ENCODE measurements at regions not wholly inside any gene's neighbourhood (a gene's known extent, or its start where the extent isn't known, plus 50 kb on each side); places are given as distances from the start of the nearest gene placed in this dataset.

DNA sequence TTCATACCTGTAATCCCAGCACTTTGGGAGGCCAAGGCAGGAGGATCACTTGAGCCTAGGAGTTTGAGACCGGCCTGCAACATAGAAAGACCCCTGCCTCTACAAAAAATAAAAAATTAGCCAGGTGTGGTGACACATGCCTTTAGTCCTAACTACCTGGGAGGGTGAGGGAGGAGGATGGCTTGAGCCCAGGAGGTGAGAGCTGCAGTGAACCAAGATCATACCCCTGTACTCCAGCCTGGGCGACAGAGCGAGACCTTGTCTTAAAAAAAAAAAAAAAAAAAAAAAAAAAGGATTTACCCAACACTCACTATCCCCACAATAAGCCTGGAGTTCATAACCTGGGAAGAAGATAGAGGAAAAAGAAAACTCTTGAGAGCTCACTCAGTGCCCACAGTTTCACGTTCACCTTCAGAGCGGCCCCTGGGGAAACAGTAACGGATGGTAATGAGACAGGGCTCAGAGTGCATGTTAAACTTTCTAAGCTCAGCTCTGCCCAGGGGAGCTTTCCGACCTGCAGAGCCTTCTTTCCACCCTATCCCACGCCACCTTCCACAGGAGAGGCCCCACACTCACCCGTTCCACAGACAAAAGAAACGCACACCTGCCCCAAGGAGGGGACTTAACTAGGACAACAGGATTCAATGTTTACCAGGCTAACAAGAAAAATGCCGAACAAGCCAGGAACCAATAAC is 259.8 kb upstream of the KLF14 start:
- Histone ChIP-seq H3K27ac (ENCODE audit: low read length) (peak overlapping the region; percentile 30), H3K27me3 (replicated peaks in 1 of 2; ENCODE audit: control insufficient read depth in 2 of 2, extremely low read depth in 1 of 2, insufficient read depth in 2 of 2, low read length in 1 of 2) (no peaks in the 10 kb centered on the region), H3K4me3 (ENCODE audit: control insufficient read depth in 1 of 2, extremely low read depth in 1 of 2, low read length in 1 of 2) (no peak overlapping the region), H3K4me1 (ENCODE audit: control insufficient read depth in 1 of 2, extremely low read depth in 1 of 2, insufficient read depth in 2 of 2, low read length in 2 of 2) (peaks cover 0 to 80% of the 10 kb centered on the region in 2 experiments), H3K36me3 (ENCODE audit: control insufficient read depth in 2 of 2, extremely low read depth in 1 of 2, insufficient read depth in 1 of 2, low read length in 1 of 2) (peaks cover 0 to 5% of the 10 kb centered on the region in 2 donors), H3K9me3 (no peaks in the 10 kb centered on the region)
- DNase-seq (no peak), ATAC-seq (replicated peaks in 1 of 4) (no peak)
- CTCF ChIA-PET, result interaction anchor here in 1 of 2 donors (0.6 to 3.7 kb wide), 5 partner anchors 11 to 124 kb away, joined by 3 to 28 read pairs (median 4); no protein-coding TSS in a partner anchor
- peaks cover 24% of the 10 kb centered on the region for H3K36me3 Mint-ChIP-seq
- POLR2A ChIA-PET, result interaction anchor here in 1 of 2 donors (0.6 kb wide), 1 partner anchor 46 kb away, joined by 10 read pairs; no protein-coding TSS in a partner anchor
- no peaks in the 10 kb centered on the region for H3K27me3 Mint-ChIP-seq
- WGBS (ENCODE audit: insufficient coverage), result 74% methylated on average over 5 of the region's 11 CpGs
- H3K27ac Mint-ChIP-seq, result peak overlapping the region; percentile 89 to 92
- H3K9me3 Mint-ChIP-seq, result no peaks in the 10 kb centered on the region
- H3K4me1 Mint-ChIP-seq, result peaks cover 83 to 95% (median 89%) of the 10 kb centered on the region in 3 donors
- peak overlapping the region; percentile 29 to 62 (median 50) for H3K4me3 Mint-ChIP-seq

DNA sequence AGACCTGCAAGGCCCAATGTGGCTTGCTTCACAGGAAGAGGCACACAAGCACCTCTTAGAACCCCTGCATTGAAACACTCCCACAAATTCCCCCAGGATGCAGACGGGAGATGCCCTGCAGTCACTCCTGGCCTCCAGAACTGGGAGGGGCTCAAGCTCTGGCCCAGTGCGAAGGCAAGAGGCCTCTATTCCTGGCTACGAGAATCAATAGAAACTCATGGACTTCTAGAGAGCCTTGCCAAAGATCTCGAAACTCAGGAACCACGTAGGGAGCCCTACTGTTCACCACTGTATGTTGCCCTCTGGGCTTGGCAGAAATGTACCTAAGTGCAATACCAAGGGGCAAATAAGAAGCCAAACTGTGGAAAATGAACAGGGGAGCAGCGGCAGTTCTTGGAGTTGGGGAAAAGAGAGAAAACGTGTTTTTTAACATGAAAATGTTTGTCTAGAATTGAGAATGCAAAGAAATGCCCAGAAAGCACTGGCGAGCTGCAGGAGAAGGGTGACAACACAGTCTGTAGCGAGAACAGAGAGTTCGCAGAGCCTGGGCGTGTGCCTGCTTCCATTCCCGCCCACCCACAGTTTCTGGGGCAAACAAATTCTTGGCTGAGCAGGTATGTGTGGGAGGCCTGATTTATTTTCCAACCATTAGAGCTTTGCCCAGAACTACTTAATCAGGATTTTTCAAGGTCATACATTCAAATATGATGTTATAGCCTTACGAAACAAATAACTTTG is 260.5 kb upstream of the KLF14 start:
- H3K4me3 ChIP-seq (ENCODE audit: control insufficient read depth in 1 of 2, extremely low read depth in 1 of 2, low read length in 1 of 2), result no peak overlapping the region
- Mint-ChIP-seq H3K27me3 (no peaks in the 10 kb centered on the region), H3K4me3 (peak overlapping the region; percentile 29 to 62 (median 50)), H3K4me1 (peaks cover 83 to 95% (median 89%) of the 10 kb centered on the region in 3 donors), H3K9me3 (no peaks in the 10 kb centered on the region), H3K27ac (peak overlapping the region; percentile 89 to 92), H3K36me3 (peaks cover 27% of the 10 kb centered on the region)
- CTCF ChIA-PET, result interaction anchor here (0.7 to 3.7 kb wide), 12 partner anchors 9 to 46 kb away, joined by 3 to 28 read pairs (median 4); no protein-coding TSS in a partner anchor
- H3K36me3 ChIP-seq (ENCODE audit: control insufficient read depth in 2 of 2, extremely low read depth in 1 of 2, insufficient read depth in 1 of 2, low read length in 1 of 2), result peaks cover 0 to 5% of the 10 kb centered on the region in 2 donors
- H3K9me3 ChIP-seq, result no peaks in the 10 kb centered on the region
- DNase-seq (no peak), ATAC-seq (replicated peaks in 1 of 4) (no peak)
- 71% methylated on average over 10 of the region's 13 CpGs for WGBS (ENCODE audit: insufficient coverage)
- peak overlapping the region; percentile 30 for H3K27ac ChIP-seq (ENCODE audit: low read length)
- peaks cover 0 to 79% of the 10 kb centered on the region in 2 experiments for H3K4me1 ChIP-seq (ENCODE audit: control insufficient read depth in 1 of 2, extremely low read depth in 1 of 2, insufficient read depth in 2 of 2, low read length in 2 of 2)
- H3K27me3 ChIP-seq (replicated peaks in 1 of 2; ENCODE audit: control insufficient read depth in 2 of 2, extremely low read depth in 1 of 2, insufficient read depth in 2 of 2, low read length in 1 of 2), result no peaks in the 10 kb centered on the region
- POLR2A ChIA-PET, result interaction anchor here (0.6 to 1.0 kb wide), 4 partner anchors 36 to 82 kb away, joined by 3 to 10 read pairs (median 4); no protein-coding TSS in a partner anchor

DNA sequence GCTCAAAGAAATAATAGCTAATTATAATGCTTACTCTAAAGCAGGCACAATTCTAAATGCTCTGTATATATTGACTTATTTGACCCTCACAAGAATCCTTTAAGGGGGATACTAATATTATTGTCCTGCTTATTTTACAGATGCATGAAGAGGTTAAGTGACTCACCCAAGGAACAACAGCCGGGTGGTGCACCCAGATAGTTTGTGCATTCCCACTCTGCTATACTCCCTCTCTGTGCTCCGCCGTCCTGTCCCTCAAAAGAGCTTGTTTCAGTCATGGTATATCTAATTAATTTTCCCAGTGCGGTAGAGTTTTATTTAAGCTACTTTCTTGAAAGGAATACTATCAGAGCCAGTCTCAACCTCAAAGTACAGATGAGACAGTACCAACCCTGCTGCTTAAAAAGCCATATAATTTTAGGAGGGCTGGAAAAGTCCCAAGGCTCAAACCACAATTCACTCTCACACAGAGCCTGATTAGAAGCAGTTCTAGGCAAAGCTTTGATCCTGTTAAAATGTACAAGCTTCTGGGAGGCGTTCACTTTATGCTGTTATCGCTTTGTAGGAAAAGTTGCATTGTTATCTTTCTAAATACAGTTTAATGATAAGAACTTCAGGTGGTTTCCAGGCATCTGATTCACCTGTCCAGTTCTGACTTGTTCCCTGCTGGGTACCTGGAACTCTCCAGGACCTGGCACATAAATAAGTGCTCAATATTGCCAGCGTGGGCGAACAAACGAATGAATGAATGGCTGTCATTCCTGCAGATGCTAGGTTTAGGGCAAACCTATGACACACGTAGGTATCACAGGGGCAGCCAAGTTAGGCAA is 261.5 kb upstream of the KLF14 start:
- Mint-ChIP-seq H3K27me3 (no peaks in the 10 kb centered on the region), H3K36me3 (peaks cover 35% of the 10 kb centered on the region), H3K27ac (peak overlapping the region; percentile 89 to 92), H3K9me3 (no peaks in the 10 kb centered on the region), H3K4me1 (peaks cover 83 to 95% (median 89%) of the 10 kb centered on the region in 3 donors), H3K4me3 (peak overlapping the region; percentile 29 to 50 (median 31))
- Histone ChIP-seq H3K4me1 (ENCODE audit: control insufficient read depth in 1 of 2, extremely low read depth in 1 of 2, insufficient read depth in 2 of 2, low read length in 2 of 2) (peaks cover 0 to 71% of the 10 kb centered on the region in 2 experiments), H3K9me3 (no peaks in the 10 kb centered on the region), H3K4me3 (ENCODE audit: control insufficient read depth in 1 of 2, extremely low read depth in 1 of 2, low read length in 1 of 2) (no peak overlapping the region), H3K36me3 (ENCODE audit: control insufficient read depth in 2 of 2, extremely low read depth in 1 of 2, insufficient read depth in 1 of 2, low read length in 1 of 2) (peaks cover 0 to 9% of the 10 kb centered on the region in 2 donors), H3K27ac (ENCODE audit: low read length) (peak overlapping the region; percentile 30), H3K27me3 (replicated peaks in 1 of 2; ENCODE audit: control insufficient read depth in 2 of 2, extremely low read depth in 1 of 2, insufficient read depth in 2 of 2, low read length in 1 of 2) (no peaks in the 10 kb centered on the region)
- ATAC-seq (replicated peaks in 1 of 4) (no peak), DNase-seq (no peak)
- POLR2A ChIA-PET, result interaction anchor here (0.5 to 1.0 kb wide), 6 partner anchors 35 to 459 kb away, joined by 3 to 6 read pairs (median 3); no protein-coding TSS in a partner anchor
- CTCF ChIA-PET, result interaction anchor here (0.8 to 3.7 kb wide), 9 partner anchors 8 to 46 kb away, joined by 3 to 28 read pairs (median 4); no protein-coding TSS in a partner anchor
- WGBS (ENCODE audit: insufficient coverage), result 81% methylated on average over 4 of the region's 10 CpGs

DNA sequence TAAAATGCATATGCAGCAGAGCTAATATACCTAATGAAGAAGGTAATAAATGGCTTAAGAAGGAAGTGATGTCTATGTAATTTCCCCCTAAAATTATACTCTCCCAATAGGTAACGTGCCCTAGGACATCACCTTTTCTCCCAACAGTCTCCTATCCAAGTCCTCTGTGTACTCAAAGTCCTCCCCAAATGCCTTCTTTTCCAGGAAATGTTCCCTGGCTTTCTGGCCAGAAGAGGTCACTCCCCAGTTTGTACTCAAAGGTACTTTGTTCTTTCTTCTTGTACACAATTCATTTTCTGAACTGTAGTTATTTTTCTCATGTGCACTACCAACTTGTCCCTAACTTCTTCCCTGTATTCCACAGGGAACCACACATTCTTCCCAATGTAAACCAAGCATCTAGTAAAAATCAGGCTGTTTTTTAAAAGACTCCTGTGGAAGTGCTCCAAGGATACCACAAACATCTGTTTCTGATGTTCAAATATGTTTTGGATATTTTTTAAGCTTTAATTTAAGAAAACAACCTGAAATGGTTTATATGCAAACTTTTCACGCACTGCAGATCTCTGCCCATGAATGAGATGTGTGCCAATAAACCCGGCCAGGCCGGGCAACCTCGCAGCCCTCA is 262.3 kb upstream of the KLF14 start:
- ATAC-seq (replicated peaks in 1 of 4), result no peak
- no peaks in the 10 kb centered on the region for H3K27me3 ChIP-seq (replicated peaks in 1 of 2; ENCODE audit: control insufficient read depth in 2 of 2, extremely low read depth in 1 of 2, insufficient read depth in 2 of 2, low read length in 1 of 2)
- H3K27ac Mint-ChIP-seq, result peak overlapping the region; percentile 89 to 92
- peaks cover 0 to 67% of the 10 kb centered on the region in 2 experiments for H3K4me1 ChIP-seq (ENCODE audit: control insufficient read depth in 1 of 2, extremely low read depth in 1 of 2, insufficient read depth in 2 of 2, low read length in 2 of 2)
- 92% methylated on average over 4 of the region's 5 CpGs for WGBS (ENCODE audit: insufficient coverage)
- ChIA-PET POLR2A (interaction anchor here (0.6 to 0.8 kb wide), 5 partner anchors 14 to 66 kb away, joined by 3 to 7 read pairs (median 3); no protein-coding TSS in a partner anchor), CTCF (interaction anchor here (0.6 to 3.7 kb wide), 4 partner anchors 8 to 47 kb away, joined by 3 to 28 read pairs (median 4); no protein-coding TSS in a partner anchor)
- H3K36me3 ChIP-seq (ENCODE audit: control insufficient read depth in 2 of 2, extremely low read depth in 1 of 2, insufficient read depth in 1 of 2, low read length in 1 of 2), result peaks cover 0 to 12% of the 10 kb centered on the region in 2 donors
- no peaks in the 10 kb centered on the region for H3K27me3 Mint-ChIP-seq
- peaks cover 29% of the 10 kb centered on the region for H3K36me3 Mint-ChIP-seq
- H3K4me3 Mint-ChIP-seq, result peak overlapping the region; percentile 37 to 60 (median 59)
- H3K9me3 ChIP-seq, result no peaks in the 10 kb centered on the region
- no peak overlapping the region for H3K4me3 ChIP-seq (ENCODE audit: control insufficient read depth in 1 of 2, extremely low read depth in 1 of 2, low read length in 1 of 2)
- peaks cover 76 to 93% (median 87%) of the 10 kb centered on the region in 3 donors for H3K4me1 Mint-ChIP-seq
- no peaks in the 10 kb centered on the region for H3K9me3 Mint-ChIP-seq
- peak overlapping the region; percentile 62 for H3K27ac ChIP-seq (ENCODE audit: low read length)
- no peak for DNase-seq

DNA sequence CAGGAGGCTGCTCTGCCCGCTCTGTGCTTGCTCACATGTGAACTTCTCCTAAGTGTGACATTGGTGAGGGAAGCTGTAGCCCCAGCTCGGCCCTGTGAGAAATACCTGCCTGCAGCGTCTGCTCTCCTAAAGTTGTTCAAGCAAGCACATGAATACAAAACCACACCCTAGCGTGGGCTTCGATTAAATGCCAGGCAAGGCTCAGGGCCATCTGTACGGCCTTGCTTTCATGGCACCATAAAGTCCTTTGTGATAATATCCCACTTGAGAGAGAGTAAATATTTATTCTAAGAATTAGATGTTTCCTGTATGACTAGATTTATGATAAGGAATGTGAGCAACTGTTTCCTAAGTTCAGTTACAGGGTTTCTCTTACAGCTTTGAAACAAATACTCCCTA is 262.8 kb upstream of the KLF14 start:
- Histone ChIP-seq H3K9me3 (no peaks in the 10 kb centered on the region), H3K36me3 (ENCODE audit: control insufficient read depth in 2 of 2, extremely low read depth in 1 of 2, insufficient read depth in 1 of 2, low read length in 1 of 2) (peaks cover 0 to 11% of the 10 kb centered on the region in 2 donors), H3K4me3 (ENCODE audit: control insufficient read depth in 1 of 2, extremely low read depth in 1 of 2, low read length in 1 of 2) (no peak overlapping the region), H3K4me1 (ENCODE audit: control insufficient read depth in 1 of 2, extremely low read depth in 1 of 2, insufficient read depth in 2 of 2, low read length in 2 of 2) (peaks cover 0 to 62% of the 10 kb centered on the region in 2 experiments), H3K27me3 (replicated peaks in 1 of 2; ENCODE audit: control insufficient read depth in 2 of 2, extremely low read depth in 1 of 2, insufficient read depth in 2 of 2, low read length in 1 of 2) (no peaks in the 10 kb centered on the region), H3K27ac (ENCODE audit: low read length) (peak overlapping the region; percentile 62)
- peak overlapping the region; percentile 37 to 60 (median 59) for H3K4me3 Mint-ChIP-seq
- POLR2A ChIA-PET, result interaction anchor here (0.6 to 0.8 kb wide), 3 partner anchors 32 to 113 kb away, joined by 3 to 7 read pairs (median 3); no protein-coding TSS in a partner anchor
- no CpG with 5 or more reads among the region's 6 CpGs for WGBS (ENCODE audit: insufficient coverage)
- peak overlapping the region; percentile 89 to 92 for H3K27ac Mint-ChIP-seq
- peak; percentile 24 to 58 (median 52) for ATAC-seq (replicated peaks in 1 of 4)
- H3K27me3 Mint-ChIP-seq, result no peaks in the 10 kb centered on the region
- CTCF ChIA-PET, result interaction anchor here in 1 of 2 donors (0.8 to 3.7 kb wide), 2 partner anchors 15 to 43 kb away, joined by 3 to 28 read pairs; no protein-coding TSS in a partner anchor
- no peaks in the 10 kb centered on the region for H3K9me3 Mint-ChIP-seq
- no peak for DNase-seq
- peaks cover 30% of the 10 kb centered on the region for H3K36me3 Mint-ChIP-seq
- peaks cover 70 to 92% (median 86%) of the 10 kb centered on the region in 3 donors for H3K4me1 Mint-ChIP-seq

Measured in T-cell (primary cell).